SU-DHL-6 (cell line): ENCODE measurements at regions not wholly inside any gene's neighbourhood (a gene's known extent, or its start where the extent isn't known, plus 50 kb on each side); places are given as distances from the start of the nearest gene placed in this dataset.
A peak's percentile ranks its signal among the peaks of the same experiment; 100 is the strongest.
"Not testable (repeated sequence)": the region's sequence is repeated elsewhere in the genome, so short reads cannot be mapped to it uniquely, and the experiment has no call there.

ENCODE experiments used
- H2AFZ ChIP-seq: fragments of 200-600 bp; sonication (generic); 2 replicates; pipeline ENCODE4 v1.6.1; 2014; ENCODE audit warnings: low read depth, mild to moderate bottlenecking, moderate library complexity, mixed read lengths, antibody characterized with exemption, low read length; ENCODE audit not compliant: severe bottlenecking
- H3F3A ChIP-seq: fragments of 200-600 bp; shearing (Covaris generic); 2 replicates; pipeline ENCODE4 v1.6.0; 2016; ENCODE audit warnings: antibody characterized with exemption, mild to moderate bottlenecking; ENCODE audit not compliant: insufficient read depth
- H3K27ac ChIP-seq: fragments of 200-600 bp; sonication (generic); 2 replicates; pipeline ENCODE4 v1.5.1; 2016; ENCODE audit warnings: low read depth, mild to moderate bottlenecking, low read length, moderate library complexity, mixed read lengths
- H3K27me3 ChIP-seq: fragments of 200-600 bp; sonication (generic), shearing (Covaris generic); 2 replicates; pipeline ENCODE4 v1.6.0; 2014; ENCODE audit warnings: mild to moderate bottlenecking, low read length
- H3K36me3 ChIP-seq: fragments of 200-600 bp; sonication (generic); 2 replicates; pipeline ENCODE4 v1.6.1; 2014; ENCODE audit warnings: mild to moderate bottlenecking, low read length, mixed read lengths
- H3K4me2 ChIP-seq: fragments of 300-600, 200-600 bp; shearing (Covaris generic), sonication (generic); 2 replicates; pipeline ENCODE4 v1.6.0; 2014; ENCODE audit warnings: low read length, low read depth, mild to moderate bottlenecking; ENCODE audit not compliant: poor library complexity, severe bottlenecking
- H3K4me3 ChIP-seq: fragments of 200-600 bp; sonication (generic); 2 replicates; pipeline ENCODE4 v1.5.1; 2014; ENCODE audit warnings: antibody characterized with exemption, low read length, mild to moderate bottlenecking, mixed read lengths; ENCODE audit not compliant: insufficient read depth, poor library complexity, severe bottlenecking
- H3K79me2 ChIP-seq: fragments of 200-600 bp; sonication (generic); 2 replicates; pipeline ENCODE4 v1.6.1; 2014; ENCODE audit warnings: mild to moderate bottlenecking, low read length, moderate library complexity; ENCODE audit not compliant: insufficient read depth
- H3K9ac ChIP-seq: fragments of 200-600 bp; sonication (generic); 2 replicates; pipeline ENCODE4 v1.7.0; 2014; ENCODE audit warnings: mild to moderate bottlenecking, low read length
- H3K9me2 ChIP-seq: fragments of 200-600 bp; sonication (generic); replicated peaks from 2 replicates; pipeline ENCODE4 v1.6.1; 2014; ENCODE audit warnings: low read length; ENCODE audit not compliant: insufficient read depth
- H3K9me3 ChIP-seq: fragments of 200-600 bp; sonication (generic); 2 replicates; pipeline ENCODE4 v1.6.1; 2014; ENCODE audit warnings: low read length, mixed read lengths; ENCODE audit not compliant: insufficient read depth
- H4K20me1 ChIP-seq: fragments of 200-600 bp; sonication (generic); 2 replicates; pipeline ENCODE4 v1.6.1; 2014; ENCODE audit warnings: low read depth, mild to moderate bottlenecking, antibody characterized with exemption, low read length, moderate library complexity, mixed read lengths
- EZH2phosphoT487 ChIP-seq: fragments of 200-600 bp; sonication (generic), shearing (Covaris generic); conservative IDR thresholded peaks from 2 replicates; pipeline ENCODE4 v1.6.1; 2018; ENCODE audit warnings: mild to moderate bottlenecking, antibody characterized with exemption, low read length, moderate library complexity, mixed read lengths
- TF ChIP-seq, protein P1 (sequence below): fragments of 200-600 bp; sonication (generic); IDR thresholded peaks from one replicate; pipeline ENCODE4 v1.5.1; 2017; ENCODE audit warnings: antibody characterized with exemption, mild to moderate bottlenecking, low read length, moderate library complexity; ENCODE audit not compliant: insufficient read depth, poor library complexity, severe bottlenecking

DNA sequence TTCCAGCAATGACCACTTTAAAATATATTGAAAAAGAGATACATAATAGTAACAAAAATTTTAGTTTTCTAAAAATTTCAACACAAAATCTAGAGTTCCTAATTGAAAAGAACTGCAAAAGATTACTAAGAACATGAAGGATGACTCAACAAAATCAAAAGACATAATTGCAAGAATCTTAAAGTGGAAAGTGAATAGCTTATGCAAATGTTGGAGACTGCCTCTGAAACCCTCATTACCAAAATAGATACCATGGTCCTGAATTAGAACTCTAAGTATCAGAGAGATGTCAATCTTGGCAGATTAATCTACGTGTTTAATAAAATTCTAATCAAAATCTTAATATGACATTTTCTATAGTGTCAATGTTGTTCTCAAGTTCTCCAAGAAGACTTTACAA, 60.7 kb upstream of the SGO1 start:
- Histone ChIP-seq H3K4me2 (peak overlapping the region; percentile 22), H3K27me3 (no peaks in the 10 kb centered on the region), H2AFZ (no peak overlapping the region), H3K9me3 (0 out of 2 replicates have a peak, but pooled peaks cover 8% of the 10 kb centered on the region), H3K27ac (no peak overlapping the region), H3K36me3 (no peaks in the 10 kb centered on the region), H4K20me1 (no peaks in the 10 kb centered on the region), H3K9me2 (no peaks in the 10 kb centered on the region), H3K4me3 (no peak overlapping the region), H3F3A (no peaks in the 10 kb centered on the region), H3K79me2 (no peaks in the 10 kb centered on the region), H3K9ac (no peak overlapping the region)
- TF ChIP-seq, protein P1, sequence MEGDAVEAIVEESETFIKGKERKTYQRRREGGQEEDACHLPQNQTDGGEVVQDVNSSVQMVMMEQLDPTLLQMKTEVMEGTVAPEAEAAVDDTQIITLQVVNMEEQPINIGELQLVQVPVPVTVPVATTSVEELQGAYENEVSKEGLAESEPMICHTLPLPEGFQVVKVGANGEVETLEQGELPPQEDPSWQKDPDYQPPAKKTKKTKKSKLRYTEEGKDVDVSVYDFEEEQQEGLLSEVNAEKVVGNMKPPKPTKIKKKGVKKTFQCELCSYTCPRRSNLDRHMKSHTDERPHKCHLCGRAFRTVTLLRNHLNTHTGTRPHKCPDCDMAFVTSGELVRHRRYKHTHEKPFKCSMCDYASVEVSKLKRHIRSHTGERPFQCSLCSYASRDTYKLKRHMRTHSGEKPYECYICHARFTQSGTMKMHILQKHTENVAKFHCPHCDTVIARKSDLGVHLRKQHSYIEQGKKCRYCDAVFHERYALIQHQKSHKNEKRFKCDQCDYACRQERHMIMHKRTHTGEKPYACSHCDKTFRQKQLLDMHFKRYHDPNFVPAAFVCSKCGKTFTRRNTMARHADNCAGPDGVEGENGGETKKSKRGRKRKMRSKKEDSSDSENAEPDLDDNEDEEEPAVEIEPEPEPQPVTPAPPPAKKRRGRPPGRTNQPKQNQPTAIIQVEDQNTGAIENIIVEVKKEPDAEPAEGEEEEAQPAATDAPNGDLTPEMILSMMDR: no peak
- TF ChIP-seq EZH2phosphoT487: no peak

DNA sequence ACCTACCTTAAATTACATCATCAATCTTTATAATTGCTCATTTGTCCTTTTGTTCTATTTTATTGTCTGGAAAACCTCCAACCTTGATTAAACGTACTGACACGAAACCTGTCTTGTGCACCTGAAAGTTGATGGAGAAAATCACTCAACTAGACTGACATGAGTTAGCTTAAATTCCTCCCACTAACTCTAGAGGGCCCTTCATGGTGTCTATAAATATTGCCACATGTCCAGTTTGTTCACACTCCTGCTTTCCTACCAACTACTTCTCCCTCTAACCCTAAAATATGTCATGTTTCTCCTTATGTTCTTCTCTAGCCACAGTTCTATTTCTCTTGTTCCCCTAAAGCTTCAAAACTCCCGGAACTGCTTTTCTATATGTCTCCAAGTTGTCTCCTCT, 59.8 kb upstream of the SGO1 start:
- TF ChIP-seq EZH2phosphoT487: no peak
- TF ChIP-seq, protein P1: no peak
- no peaks in the 10 kb centered on the region for H3F3A ChIP-seq
- H3K4me3 ChIP-seq: no peak overlapping the region
- H3K4me2 ChIP-seq: no peak overlapping the region
- no peaks in the 10 kb centered on the region for H3K9me2 ChIP-seq
- no peak overlapping the region for H3K27ac ChIP-seq
- no peaks in the 10 kb centered on the region for H3K79me2 ChIP-seq
- H3K9me3 ChIP-seq: 0 out of 2 replicates have a peak, but pooled peaks cover 8% of the 10 kb centered on the region
- H3K9ac ChIP-seq: no peak overlapping the region
- H3K36me3 ChIP-seq: no peaks in the 10 kb centered on the region
- H2AFZ ChIP-seq: peak overlapping the region; percentile 46
- H4K20me1 ChIP-seq: no peaks in the 10 kb centered on the region
- no peaks in the 10 kb centered on the region for H3K27me3 ChIP-seq

DNA sequence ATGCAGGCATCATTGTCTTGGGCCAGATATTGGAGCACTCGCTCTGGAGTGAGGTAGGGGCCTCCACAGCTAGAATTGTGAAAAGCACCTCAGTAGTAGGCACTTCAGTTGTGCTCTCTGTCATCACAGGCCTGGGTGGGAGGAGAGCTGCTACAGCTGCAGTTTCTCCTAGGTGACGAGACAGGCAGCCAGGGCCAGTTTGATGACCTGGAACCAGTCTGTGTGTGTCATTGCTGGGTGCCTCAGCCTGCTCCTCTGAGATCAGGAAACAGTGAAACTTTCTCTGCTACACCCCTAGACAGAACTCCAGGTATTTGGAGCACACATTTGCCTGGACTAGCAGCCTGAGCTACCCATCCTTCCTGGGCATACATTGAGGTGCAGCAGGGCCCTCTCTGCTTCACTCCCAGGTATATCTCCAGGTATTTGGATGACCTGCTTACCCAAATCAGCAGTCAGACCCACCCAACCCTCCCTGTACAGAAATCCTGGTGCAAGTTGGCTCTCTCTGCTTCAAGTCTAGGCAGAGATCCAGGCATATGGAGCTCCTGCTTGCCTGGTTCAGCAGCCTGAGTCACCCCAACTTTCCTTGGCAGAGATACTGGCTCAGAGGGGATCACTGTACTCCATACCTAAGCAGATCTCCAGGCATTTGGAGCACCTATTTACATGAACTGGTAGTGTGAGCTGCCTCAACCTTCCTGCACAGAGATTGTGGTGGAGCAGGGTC, 54.3 kb upstream of the SGO1 start:
- H3K9me3 ChIP-seq: no peaks in the 10 kb centered on the region
- TF ChIP-seq, protein P1: no peak
- TF ChIP-seq EZH2phosphoT487: no peak
- H3K4me2 ChIP-seq: no peak overlapping the region
- H3K9ac ChIP-seq: no peak overlapping the region
- H3K4me3 ChIP-seq: no peak overlapping the region
- H3K27me3 ChIP-seq: no peaks in the 10 kb centered on the region
- H3K9me2 ChIP-seq: no peaks in the 10 kb centered on the region
- H3K27ac ChIP-seq: no peak overlapping the region
- no peaks in the 10 kb centered on the region for H3K36me3 ChIP-seq
- no peaks in the 10 kb centered on the region for H3K79me2 ChIP-seq
- no peaks in the 10 kb centered on the region for H3F3A ChIP-seq
- no peak overlapping the region for H2AFZ ChIP-seq
- no peaks in the 10 kb centered on the region for H4K20me1 ChIP-seq

DNA sequence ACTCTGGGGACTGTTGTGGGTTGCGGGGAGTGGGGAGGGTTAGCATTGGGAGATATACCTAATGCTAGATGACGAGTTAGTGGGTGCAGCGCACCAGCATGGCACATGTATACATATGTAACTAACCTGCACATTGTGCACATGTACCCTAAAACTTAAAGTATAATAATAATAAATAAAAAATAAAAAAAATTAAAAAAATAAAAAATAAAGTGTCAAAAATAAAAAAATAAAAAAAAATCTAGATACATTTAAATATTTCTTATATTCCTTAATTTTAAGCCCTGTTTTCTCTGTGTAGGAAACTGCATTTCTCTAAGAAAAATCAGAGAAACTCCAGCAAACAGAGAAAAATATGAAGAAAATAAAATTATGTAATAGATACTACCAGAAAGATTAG, 52.2 kb upstream of the SGO1 start:
- not testable (repeated sequence) for H3K36me3 ChIP-seq, H3K27ac ChIP-seq, H3K79me2 ChIP-seq, H3K27me3 ChIP-seq, H2AFZ ChIP-seq, H3F3A ChIP-seq, H3K9me2 ChIP-seq, H3K9ac ChIP-seq, H4K20me1 ChIP-seq, H3K4me3 ChIP-seq, H3K4me2 ChIP-seq, H3K9me3 ChIP-seq
